Kidney epithelial cell (primary cell): ENCODE measurements at regions not wholly inside any gene's neighbourhood (a gene's known extent, or its start where the extent isn't known, plus 50 kb on each side); places are given as distances from the start of the nearest gene placed in this dataset.

Source experiments
- DNase-seq: peaks from one replicate; pipeline ENCODE4 v3.0.0-alpha.2; 2010; ENCODE audit warnings: low read depth
- H3K27me3 ChIP-seq: 2 replicates; pipeline ENCODE4 v1.6.0; 2011; ENCODE audit warnings: low read length; ENCODE audit not compliant: control insufficient read depth, insufficient read depth
- H3K36me3 ChIP-seq: 2 replicates; pipeline ENCODE4 v1.5.1; 2011; ENCODE audit warnings: low read length; ENCODE audit not compliant: control insufficient read depth, insufficient read depth
- H3K4me3 ChIP-seq: 2 replicates; pipeline ENCODE4 v1.5.1; 2011; ENCODE audit warnings: low read depth, mild to moderate bottlenecking, control low read depth, low read length
- CTCF ChIP-seq: IDR thresholded peaks from 2 replicates; pipeline ENCODE4 v1.5.1; 2011; ENCODE audit warnings: mild to moderate bottlenecking, moderate library complexity, low read length, control low read depth, inconsistent platforms; ENCODE audit not compliant: insufficient read depth, poor library complexity, severe bottlenecking

DNA sequence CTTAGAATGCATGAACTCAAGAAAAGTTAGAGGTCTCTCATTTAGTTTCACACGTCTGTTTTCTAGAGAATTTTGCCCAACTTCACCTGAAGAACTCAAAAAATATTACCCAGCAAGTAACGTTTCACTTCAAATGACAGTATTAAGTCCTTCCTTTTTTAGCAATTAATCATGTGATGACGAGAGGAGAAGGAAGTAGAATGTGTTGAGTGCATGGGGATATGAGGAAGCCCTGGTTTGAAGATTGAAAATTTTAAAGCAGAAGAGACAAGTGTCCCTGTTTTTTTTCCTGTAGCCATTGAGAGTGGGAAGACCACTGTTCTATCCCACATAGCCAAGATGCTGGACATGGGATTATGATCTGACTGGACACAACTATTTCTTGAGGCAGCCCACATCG is 406.3 kb upstream of the CPEB2 start:
- DNase-seq, result no peak
- Histone ChIP-seq H3K36me3 (no peaks in the 10 kb centered on the region), H3K27me3 (no peaks in the 10 kb centered on the region), H3K4me3 (no peak overlapping the region)
- no peak for TF ChIP-seq CTCF

- Histone ChIP-seq H3K4me3 (no peak overlapping the region), H3K27me3 (no peaks in the 10 kb centered on the region), H3K36me3 (no peaks in the 10 kb centered on the region)
- TF ChIP-seq CTCF, result no peak
- DNase-seq, result no peak
These were observed 405.8 kb upstream of the CPEB2 start for GRCh38 chr4:14596437-14596836.

DNA sequence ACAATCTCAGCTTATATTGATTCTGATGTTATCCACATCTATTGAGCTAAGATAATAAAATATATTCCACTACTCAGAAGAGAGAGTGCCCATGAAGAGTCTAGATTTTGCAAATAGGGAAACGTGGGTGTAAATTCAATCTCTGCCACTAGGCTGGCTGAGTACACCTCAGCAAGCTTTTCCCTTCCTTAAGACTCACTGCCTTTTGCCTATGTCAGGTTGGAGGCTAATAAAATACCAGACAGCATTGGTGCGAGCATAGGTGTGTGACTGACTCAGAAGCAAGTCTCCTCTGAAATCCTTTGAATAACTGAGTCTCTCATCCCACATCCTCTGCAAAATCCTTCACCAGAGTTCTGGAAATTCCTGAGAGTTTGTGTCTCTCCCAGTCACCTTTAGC is 405.4 kb upstream of the CPEB2 start:
- Histone ChIP-seq H3K4me3 (no peak overlapping the region), H3K27me3 (no peaks in the 10 kb centered on the region), H3K36me3 (no peaks in the 10 kb centered on the region)
- no peak for DNase-seq
- no peak for TF ChIP-seq CTCF

GRCh38 chr4:14602206-14602605 is 400.1 kb upstream of the CPEB2 start:
- Histone ChIP-seq H3K36me3 (no peaks in the 10 kb centered on the region), H3K4me3 (no peak overlapping the region), H3K27me3 (no peaks in the 10 kb centered on the region)
- no peak for TF ChIP-seq CTCF
- no peak for DNase-seq

DNA sequence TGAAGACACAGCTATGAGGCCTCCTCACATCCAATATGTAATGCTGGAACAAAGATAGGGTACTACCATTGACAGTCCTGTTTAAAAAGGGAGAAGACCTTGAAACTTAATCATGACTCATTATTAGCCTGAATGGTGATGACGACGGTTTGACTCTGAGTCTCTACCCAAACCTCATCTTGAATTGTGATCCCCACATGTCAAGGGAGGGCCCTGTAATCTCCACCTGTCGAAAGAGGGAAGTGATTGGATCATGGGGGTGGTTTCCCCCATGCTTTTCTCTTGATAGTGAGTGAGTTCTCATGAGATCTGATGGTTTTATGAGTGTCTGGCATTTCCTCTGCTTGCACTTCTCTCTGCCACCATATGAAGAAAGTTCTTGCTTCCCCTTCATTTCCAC is 395.3 kb upstream of the CPEB2 start:
- no peaks in the 10 kb centered on the region for H3K36me3 ChIP-seq
- DNase-seq, result no peak
- no peak overlapping the region for H3K4me3 ChIP-seq
- TF ChIP-seq CTCF, result no peak
- H3K27me3 ChIP-seq, result no peaks in the 10 kb centered on the region

DNA sequence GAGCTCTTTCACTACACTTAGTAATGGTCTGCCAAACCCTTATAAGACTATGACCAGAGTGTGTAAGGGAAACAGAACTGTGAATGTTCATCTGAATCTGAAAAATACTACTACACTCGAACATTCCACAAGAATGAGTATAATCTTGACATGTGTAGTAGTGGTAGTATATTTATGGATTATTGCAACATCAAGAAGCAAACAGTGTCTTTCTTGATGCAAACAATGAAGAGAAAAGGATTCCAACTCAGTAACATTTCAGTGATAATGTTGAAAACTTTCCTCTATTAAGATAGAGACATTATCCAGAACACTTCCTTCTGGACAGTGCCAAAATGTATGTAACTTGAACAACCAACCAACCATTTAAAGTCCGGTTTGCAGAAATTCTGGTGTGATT is 394.7 kb upstream of the CPEB2 start:
- no peaks in the 10 kb centered on the region for H3K36me3 ChIP-seq
- TF ChIP-seq CTCF, result no peak
- DNase-seq, result no peak
- H3K4me3 ChIP-seq, result no peak overlapping the region
- H3K27me3 ChIP-seq, result no peaks in the 10 kb centered on the region
